GM12873 (cell line): ENCODE measurements at regions not wholly inside any gene's neighbourhood (a gene's known extent, or its start where the extent isn't known, plus 50 kb on each side); places are given as distances from the start of the nearest gene placed in this dataset.

Source experiments
- CTCF ChIP-seq: IDR thresholded peaks from 2 replicates; pipeline ENCODE4 v1.5.1; 2012; ENCODE audit warnings: low read depth, mild to moderate bottlenecking, moderate library complexity, low read length, control low read depth; ENCODE audit not compliant: insufficient read depth; ENCODE audit errors: missing control alignments

- no peak for TF ChIP-seq CTCF
Observed at GRCh38 chr22:46066691-46067090, 83.6 kb upstream of the PPARA start.

GRCh38 chr22:46067159-46068111 is 82.9 kb upstream of the PPARA start:
- TF ChIP-seq CTCF = no peak

GRCh38 chr22:46068181-46068592 is 82.1 kb upstream of the PPARA start:
- no peak for TF ChIP-seq CTCF

- TF ChIP-seq CTCF = no peak
Observed at GRCh38 chr22:46068593-46069491, 81.5 kb upstream of the PPARA start.

- TF ChIP-seq CTCF = no peak
Observed at GRCh38 chr22:46069521-46070214, 80.7 kb upstream of the PPARA start.

- TF ChIP-seq CTCF = no peak
Observed at GRCh38 chr22:46070215-46070802, 80.0 kb upstream of the PPARA start.
